NCI-H2107 treated with DMSO at 0.1 percent for 48 hours (cell line): ENCODE measurements at regions not wholly inside any gene's neighbourhood (a gene's known extent, or its start where the extent isn't known, plus 50 kb on each side); places are given as distances from the start of the nearest gene placed in this dataset.

Experiments used
- DNase-seq: peaks from one replicate; lab custom pipeline; 2025; ENCODE audit not compliant: unreplicated experiment; lab: John Stamatoyannopoulos, UW

DNA sequence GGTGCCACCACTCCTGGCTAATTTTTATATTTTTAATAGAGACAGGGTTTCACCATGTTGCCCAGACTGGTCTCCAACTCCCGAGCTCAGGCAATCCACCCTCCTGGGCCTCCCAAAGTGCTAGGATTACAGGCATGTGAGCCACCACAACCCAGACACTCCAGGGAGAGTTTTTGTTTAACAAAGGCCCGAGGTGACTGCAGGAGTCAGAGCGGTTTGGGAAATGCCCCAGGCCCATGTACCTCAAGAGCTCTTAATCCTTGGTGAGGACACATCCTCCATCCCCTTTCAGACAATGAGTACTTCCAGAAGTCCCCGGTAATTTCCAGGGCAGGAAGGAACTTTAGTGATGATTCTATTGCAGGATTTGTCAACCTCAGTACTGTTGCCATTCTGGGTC is 176.0 kb downstream of the ESRRB start:
- DNase-seq, result no peak

DNA sequence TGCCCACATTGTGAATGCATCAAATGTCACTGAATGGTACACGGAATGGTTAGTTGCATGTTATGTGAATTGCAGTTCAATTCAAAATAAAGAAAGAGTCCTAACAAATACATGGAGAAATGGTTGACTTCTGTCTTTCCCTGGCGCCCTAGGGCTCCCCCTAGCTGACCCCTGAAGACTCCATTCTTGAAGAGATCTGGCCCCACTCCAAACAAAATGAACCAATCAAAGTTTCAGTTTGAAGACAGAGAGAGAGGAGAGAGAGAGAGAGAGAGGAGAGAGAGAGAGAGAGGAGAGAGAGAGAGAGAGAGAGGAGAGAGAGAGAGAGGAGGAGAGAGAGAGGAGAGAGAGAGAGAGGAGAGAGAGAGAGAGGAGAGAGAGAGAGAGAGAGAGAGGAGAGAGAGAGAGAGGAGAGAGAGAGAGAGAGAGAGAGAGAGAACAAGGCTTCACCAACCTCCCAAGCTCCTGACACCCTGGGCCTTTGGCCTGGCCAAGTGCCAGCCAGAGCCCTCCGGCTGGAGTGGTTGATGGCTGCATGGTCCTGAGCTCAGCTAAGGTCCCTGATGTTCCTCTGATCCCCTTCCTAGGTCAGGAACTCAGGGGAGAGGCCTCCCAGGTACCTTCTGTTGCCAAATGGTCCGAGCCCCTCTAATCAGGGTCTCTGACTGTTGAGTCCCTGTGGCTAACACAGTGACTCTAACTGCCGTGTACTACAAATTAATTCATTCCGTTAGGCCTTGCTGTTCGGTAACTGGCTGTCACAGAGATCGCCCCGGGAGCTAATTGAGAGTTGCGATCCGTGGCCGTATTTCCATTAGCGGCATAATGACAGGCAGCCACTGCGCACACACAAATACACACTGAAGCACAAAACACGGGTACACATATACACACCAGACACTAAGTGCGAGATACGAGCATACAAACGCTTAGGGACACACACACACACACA is 188.8 kb downstream of the ESRRB start:
- no peak for DNase-seq

DNA sequence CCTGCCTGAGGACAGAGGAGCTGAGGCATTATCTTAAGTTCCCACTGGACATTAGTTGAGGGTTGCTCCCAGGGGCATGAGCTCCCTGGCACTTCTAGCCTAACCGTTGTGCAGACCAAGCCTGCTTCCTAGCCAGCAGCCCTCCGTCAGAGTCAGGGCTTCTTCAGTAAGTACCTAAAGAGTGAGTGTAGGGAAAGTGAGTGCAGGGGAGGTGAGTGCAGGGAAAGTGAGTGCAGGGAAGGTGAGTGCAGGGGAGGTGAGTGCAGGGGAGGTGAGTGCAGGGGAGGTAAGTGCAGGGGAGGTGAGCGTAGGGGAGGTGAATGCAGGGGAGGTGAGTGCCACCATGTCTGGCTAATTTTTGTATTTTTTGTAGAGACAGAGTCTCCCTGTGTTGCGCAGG is 190.5 kb downstream of the ESRRB start:
- DNase-seq, result no peak

DNA sequence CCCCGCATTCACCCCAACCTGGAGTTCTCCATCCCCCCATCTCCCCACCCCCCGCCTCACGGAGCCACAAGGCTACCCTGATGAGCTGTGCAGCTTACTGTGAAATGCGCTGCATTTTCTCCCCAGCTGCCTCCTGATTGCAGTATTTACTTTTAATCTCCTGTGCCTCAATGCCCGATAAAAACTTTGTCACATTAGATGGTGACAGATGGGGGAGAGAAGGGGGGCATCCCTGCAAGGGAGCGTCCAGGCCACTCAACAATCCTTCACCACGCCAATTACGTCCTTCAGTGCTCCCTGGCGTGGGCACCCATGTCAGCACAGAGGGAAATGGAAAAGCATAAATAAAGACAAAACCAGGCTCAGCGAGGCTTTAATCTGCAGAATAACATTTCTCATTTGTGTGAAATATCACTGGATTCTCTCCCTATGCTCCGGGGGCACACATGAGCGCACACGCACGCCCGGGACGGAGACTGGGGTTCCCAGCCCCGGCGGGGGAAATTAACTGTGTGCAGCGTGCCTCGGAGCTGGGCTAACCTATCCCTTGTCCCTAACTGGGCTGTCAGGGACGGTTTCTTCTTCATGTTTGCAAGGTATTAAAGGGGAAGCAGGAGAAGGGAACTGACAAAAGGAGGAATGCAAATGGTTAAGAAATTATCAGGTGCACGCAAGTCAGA is 186.7 kb upstream of the VASH1 start:
- DNase-seq, result no peak

DNA sequence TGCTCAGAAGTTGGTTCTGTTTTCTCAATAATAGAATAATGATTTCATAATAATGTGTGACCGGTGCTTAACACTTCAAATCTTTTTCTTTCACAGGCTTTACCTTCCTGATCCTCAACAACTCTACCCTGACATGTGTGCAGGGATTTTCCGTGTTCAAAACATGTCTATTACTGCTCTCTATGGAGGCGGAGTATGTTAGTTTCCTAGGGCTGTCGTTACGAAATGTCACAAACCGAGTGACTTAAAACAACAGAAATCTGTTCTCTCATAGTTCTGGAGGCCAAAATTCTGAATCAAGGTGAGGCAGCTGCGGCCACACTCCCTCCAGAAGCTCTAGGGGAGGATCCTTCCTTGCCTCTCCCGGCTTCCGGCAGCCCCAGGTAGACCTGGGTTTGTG is 186.2 kb upstream of the VASH1 start:
- DNase-seq, result no peak

DNA sequence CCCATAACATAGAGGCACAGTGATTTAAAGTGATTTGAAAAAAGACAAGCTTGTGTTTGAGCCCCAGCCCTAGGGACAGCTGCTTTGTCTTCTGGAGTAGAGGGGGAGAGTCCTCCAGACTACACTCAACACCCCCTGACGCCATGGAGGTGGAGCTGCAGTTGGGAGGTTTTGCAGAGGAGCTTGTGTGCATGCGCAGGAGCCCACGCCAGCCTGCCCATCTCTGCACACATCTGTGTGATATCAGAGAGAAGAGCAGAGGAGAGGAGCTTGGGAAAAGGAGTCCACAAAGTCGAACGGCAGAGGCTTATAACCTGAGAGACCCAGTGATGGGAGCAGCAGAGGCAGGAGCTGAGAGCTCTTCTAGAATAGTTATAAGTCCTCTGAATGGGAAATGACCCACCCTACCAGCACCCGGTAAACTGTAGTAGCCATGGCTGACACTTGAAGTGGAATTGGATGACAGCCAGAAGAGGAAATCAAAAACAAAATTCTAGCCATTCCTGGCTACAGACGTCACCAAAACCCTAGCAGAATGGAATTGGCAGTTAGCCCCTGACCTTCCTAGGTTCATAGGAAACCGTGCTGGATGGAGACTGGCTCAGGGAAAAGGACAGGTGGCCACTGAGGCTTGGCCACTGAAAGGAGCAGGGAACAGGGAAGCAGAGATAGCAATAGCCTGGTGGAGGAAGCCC is 185.1 kb upstream of the VASH1 start:
- peak; percentile 9 for DNase-seq

DNA sequence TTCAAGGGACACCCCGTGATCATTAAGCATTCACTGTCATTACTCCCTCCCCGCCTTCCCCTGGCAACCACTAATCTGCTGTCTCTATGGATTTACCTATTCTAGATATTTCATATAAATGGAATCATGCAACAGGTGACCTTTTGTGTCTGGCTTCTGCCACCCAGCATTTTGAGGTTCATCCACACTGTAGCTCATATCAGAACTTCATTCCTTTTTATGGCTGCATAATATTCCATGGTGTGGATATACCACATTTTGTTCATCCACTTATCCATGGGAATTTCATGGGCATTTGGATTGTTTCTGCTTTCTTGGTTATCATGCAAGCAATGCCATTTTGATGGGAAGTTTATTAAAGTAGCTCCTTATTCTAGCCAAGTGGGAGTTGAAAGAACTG is 184.2 kb upstream of the VASH1 start:
- DNase-seq, result no peak

DNA sequence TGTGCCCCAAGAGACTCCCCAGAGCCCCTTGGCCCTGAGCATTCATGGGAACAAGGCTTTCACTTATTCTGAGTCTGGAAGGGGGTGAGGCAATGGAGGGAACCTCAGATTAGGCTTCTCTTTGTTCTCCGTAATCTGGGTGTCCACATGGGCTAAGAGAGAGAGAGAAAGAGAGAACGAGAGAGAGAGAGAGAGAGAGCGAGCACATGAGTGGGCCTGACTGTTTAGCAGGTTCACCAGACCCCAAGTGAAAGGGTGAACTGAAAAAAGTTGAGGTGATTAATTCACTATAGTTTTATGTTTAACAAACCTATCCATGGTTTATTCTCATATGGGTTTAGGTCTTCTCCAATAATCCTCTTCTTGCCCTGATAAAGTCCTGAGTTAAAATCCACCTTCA is 183.4 kb upstream of the VASH1 start:
- no peak for DNase-seq

DNA sequence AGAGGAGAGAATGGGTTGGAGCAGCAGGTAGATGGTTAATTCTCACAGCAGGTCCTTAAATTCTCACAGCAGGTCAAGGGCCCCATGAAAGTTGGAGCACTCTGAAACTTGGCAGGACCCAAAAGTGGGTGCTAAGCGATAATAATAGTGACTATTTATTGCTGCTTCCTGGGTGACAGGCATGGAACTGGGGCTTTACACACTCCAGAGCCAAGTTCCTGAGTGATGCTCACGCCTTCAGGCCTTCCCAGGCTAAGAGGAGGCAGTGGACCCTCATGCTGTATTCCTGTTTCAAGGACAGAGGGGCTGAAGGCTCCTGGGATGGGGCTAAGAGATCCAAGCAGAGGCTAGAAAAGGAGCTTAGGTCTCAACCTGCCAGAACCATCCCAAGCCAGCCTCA is 180.9 kb upstream of the VASH1 start:
- no peak for DNase-seq

DNA sequence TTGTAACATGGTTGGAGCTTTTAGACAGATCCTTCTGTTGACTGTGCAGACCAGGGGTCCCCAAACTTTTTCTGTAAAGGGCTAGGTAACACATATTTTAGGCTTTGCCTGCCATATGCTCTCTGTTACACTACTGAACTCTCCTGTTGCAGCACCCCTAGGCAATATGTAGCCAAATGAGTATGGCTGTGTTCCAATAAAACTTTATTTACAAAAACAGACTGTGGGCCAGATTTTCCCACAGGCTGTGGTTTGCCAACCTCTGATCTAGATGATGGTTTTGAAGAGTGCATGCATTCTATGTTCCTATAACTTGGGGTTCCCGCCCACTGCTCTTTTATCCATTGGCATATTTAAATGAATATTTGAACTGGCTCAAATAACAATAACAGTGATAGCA is 180.3 kb upstream of the VASH1 start:
- no peak for DNase-seq

DNA sequence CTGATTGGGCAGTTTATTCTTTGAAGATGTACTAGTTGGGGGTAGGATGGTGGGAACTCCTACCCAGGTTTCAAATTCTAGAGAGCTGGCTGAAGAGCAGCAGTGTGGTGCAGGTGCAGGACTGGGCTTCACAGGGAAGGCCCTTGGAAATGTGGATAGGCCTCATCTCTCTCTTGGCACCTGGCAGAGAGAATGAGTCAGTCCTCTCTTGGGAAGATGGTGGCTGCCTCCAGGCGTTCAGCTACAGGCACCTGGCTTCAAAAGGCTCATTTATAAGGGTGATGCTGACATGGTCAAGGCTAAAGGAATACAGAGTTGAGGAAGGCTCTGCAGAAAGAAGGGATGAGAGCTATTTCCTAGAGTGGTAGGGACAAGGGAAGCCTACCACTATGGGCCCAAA is 179.7 kb upstream of the VASH1 start:
- DNase-seq, result no peak

DNA sequence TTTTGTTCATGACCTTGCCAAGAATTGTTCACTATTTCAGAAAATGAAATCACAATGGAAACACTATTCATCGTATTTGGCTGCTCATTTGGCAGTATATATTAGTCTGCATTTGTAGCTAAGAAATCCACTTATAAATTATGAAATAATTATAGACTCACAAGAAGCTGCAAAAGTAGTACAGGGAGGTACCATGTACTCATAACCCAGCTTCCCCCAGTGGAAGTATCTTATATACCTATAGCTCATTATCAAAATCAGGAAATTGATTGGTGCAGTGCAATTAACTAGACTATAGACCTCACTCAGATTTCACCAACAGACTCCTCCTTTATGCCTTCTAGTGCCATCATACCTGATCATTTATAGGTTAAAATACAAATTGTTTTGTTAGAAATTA is 178.8 kb upstream of the VASH1 start:
- no peak for DNase-seq

DNA sequence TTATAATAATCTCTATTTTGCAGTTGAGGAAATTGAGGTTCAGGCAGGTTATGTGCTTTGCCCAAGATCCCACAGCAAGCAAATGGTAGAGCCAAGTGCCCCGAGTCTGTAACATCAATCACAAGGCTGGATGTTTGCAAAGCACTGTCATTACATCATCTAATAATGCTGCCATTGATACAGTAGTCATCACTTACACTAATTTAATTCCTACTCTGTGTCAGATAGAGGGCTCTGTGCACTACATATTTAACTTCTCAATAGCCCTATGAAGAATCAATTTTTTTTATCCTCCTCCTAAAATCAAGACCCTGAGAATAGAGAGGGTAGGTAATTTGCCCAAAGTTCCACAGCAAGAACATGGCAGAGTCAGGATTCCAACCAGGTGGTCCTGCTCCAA is 178.1 kb upstream of the VASH1 start:
- DNase-seq, result no peak

DNA sequence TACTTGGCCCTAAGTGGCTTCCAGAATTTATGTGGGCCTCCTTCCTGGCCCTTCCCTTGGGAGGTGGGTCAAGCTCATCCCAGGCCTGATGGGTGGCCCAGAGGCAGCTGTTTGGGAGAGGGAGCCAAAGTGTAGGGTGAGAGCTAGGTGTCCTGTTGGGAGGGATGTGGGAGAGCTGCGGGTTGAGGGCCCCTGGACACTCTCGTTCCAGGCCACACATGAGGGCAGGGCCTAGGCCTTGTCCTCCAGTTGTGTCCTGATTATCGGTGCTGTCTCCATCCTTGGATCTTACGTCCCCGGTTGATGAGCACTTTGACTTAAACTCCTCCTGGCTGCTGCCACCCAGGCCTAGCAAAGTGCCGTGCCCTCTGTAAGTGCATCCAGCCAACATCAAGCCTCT is 177.5 kb upstream of the VASH1 start:
- no peak for DNase-seq

DNA sequence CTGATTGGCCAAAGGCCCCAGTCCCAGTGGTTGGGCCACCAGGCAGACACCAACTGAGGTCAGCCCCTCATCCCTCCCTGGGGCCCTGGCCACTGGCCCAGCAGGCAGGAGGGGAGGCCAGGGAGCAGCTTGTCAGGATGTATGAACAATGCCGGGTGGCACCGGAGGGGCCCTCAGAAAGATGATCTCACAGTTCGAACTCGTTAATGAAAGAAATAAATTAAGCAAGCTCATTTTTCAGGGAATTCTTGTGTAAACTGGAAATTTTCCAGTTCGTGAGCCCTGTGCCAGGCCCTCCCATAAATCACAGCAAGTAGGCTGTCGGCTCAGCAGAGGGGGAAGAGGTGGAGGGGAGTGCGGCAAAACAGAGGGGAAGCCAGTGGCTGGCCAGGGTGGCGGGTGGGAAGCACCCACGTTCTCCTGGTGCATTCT is 177.0 kb upstream of the VASH1 start:
- DNase-seq, result no peak

DNA sequence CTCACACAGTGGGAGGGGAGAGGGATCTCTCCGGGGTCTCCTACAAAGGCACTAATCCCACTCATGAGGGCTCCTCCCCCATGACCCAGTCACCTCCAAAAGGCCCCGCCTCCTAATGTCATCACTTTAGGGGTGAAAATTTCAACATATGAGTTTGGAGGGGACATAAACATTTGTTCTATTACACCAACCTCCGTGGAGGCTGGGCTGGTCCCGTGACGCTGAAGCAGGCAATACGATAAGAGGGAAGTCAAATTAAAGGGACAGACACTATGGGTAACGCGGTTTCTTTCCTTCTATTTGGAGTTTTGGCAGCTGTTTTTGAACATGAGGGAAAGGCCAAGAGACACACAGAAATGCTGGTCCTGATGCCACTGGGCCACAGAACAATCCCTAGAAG is 175.7 kb upstream of the VASH1 start:
- DNase-seq, result no peak

DNA sequence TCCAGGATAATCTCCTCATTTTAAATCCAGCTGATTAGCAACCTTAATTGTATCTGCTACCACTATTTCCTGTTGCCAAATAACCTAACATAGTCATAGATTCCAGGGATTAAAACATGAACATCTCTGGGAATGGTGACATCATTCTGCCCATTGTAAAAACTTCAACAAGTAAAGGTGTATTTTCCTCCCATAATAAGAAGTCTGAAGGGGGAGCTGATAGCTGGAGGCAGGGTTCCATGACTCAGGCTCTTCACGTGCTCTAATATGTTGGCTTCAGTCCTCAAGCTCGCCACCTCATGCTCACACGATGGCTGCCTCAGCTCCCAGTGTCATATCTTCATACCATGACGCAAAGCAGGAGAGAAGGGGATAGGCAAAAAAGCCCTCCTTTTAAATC is 172.0 kb upstream of the VASH1 start:
- no peak for DNase-seq

DNA sequence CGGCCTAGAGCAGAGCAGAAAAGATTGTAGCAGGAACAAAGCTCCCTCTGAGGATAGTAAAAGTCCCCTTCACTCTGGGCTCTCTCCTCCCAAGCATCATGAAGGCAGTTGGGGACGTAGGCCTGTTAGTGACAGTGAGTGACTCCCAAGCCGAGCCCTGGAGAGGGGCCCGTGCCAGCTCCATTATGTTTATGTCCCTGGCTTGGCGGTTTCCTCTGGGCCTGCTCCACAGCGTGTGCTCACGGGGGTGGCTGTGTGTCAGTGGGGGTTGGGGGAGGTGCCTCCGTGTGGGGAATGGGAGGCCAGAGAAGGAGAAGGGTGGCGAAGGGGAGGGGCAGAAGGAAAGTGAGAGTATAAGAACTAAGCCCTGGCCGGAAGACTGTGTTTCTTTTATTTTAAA is 170.0 kb upstream of the VASH1 start:
- no peak for DNase-seq

DNA sequence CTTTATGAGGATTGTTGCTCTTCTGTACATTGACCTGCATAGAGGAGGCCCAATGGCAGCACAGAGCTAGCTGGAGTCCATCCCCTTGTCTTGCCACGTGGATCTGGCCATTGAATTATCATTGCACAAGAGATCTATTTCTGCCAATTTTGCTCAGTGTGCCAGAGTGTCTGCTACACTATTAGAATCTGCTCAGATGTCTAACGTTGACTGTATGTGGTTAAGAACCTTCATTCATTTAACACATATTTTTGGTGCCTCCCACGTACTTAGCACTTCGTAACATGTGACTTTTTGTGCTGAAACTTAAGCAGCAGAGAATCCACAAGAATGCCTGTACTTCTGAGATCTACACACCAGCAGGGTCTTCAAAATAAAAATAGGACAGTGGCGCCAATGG is 166.0 kb upstream of the VASH1 start:
- no peak for DNase-seq

DNA sequence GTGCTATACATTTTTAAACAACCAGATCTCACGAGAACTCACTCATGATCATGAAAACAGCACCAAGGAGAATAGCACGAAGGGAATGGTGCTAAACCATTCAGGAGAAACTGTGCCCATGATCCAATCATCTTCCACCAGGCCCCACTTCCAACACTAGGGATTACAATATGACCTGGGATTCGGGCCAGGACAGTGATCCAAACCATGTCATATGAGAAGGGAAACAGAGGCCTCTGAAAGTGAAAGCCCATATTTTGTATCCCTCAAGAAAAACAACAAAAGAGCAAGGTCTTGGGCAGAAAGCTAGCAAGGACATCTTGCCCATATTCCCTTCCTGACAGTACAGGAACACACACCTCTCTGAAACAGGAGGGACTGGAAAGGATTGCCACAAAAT is 163.9 kb upstream of the VASH1 start:
- DNase-seq, result no peak

DNA sequence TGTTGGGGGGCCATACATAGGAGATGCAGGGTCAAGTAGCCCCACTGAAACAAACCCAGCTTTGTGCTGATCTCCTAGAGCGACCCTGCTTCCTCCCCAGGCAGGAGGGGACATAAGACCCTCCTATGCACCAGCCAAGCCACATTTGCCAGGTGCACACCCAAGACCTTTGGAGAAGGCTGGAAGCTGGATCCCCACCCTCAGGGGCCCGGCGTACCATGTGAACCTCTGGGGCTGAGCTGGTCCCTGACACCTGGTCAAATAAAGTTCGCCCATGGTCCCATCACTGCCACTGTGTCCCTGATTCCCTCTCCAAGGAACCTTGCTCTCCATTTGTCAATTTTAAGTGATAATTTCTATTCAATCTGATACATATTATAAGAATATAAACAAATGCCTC is 162.1 kb upstream of the VASH1 start:
- DNase-seq, result no peak
